CD14-positive monocyte (primary cell): ENCODE measurements at regions not wholly inside any gene's neighbourhood (a gene's known extent, or its start where the extent isn't known, plus 50 kb on each side); places are given as distances from the start of the nearest gene placed in this dataset.

Experiments
- DNase-seq, 3 donors: peaks; one replicate each; pipeline ENCODE4 v3.0.0-alpha.2; 2011 to 2022
- H2AFZ ChIP-seq: 2 replicates; pipeline ENCODE4 v1.6.0; 2012; ENCODE audit warnings: mild to moderate bottlenecking, low read depth, low read length, inconsistent platforms; ENCODE audit not compliant: insufficient read depth, poor library complexity, severe bottlenecking
- H3K27ac ChIP-seq, 2 donors: 1 replicate in 1 of 2; 2 replicates in 1 of 2; pipeline ENCODE4 v1.5.1; 2012 to 2013; ENCODE audit warnings: low read length in 2 of 2, control low read depth in 1 of 2, inconsistent platforms in 1 of 2, low read depth in 1 of 2, mild to moderate bottlenecking in 1 of 2
- H3K27me3 ChIP-seq, 2 donors: one replicate each; pipeline versions ENCODE4 v1.6.0 to v1.6.1; 2011 to 2013; ENCODE audit warnings: low read length in 2 of 2; ENCODE audit not compliant: control insufficient read depth in 2 of 2, insufficient read depth in 2 of 2
- H3K36me3 ChIP-seq, 2 donors: replicated peaks in 1 of 2; 1 replicate in 1 of 2; 2 replicates in 1 of 2; pipeline versions ENCODE4 v1.5.1 to v1.6.1; 2012 to 2013; ENCODE audit warnings: low read length in 2 of 2, control low read depth in 1 of 2, inconsistent platforms in 1 of 2, mild to moderate bottlenecking in 1 of 2; ENCODE audit not compliant: insufficient read depth in 2 of 2, control insufficient read depth in 1 of 2
- H3K4me1 ChIP-seq, 2 donors: 1 replicate in 1 of 2; 2 replicates in 1 of 2; pipeline versions ENCODE4 v1.5.1 to v1.6.1; 2012 to 2013; ENCODE audit warnings: low read length in 2 of 2, control low read depth in 1 of 2, inconsistent platforms in 1 of 2, mild to moderate bottlenecking in 1 of 2, moderate library complexity in 1 of 2; ENCODE audit not compliant: insufficient read depth in 2 of 2, control insufficient read depth in 1 of 2
- H3K4me2 ChIP-seq: replicated peaks from 2 replicates; pipeline ENCODE3; 2012; ENCODE audit warnings: low read length, moderate library complexity, mild to moderate bottlenecking; ENCODE audit not compliant: poor library complexity, severe bottlenecking; ENCODE audit errors: extremely low read depth
- H3K4me3 ChIP-seq, 3 experiments: fragments of 200-600 bp in 1 of 3; sonication (generic) in 1 of 3; replicated peaks in 1 of 3; 1 replicate in 2 of 3; 2 replicates in 1 of 3; pipeline ENCODE4 v1.5.1; 2011 to 2013; ENCODE audit warnings: low read length in 3 of 3, mild to moderate bottlenecking in 3 of 3, control low read depth in 2 of 3, low read depth in 2 of 3, inconsistent platforms in 1 of 3, moderate library complexity in 1 of 3
- H3K79me2 ChIP-seq: 2 replicates; pipeline ENCODE4 v1.6.0; 2012; ENCODE audit warnings: mild to moderate bottlenecking, control low read depth, inconsistent platforms, low read length, moderate library complexity; ENCODE audit not compliant: insufficient read depth
- H3K9ac ChIP-seq: 2 replicates; pipeline ENCODE4 v1.6.0; 2017; ENCODE audit warnings: low read length, mild to moderate bottlenecking; ENCODE audit not compliant: insufficient read depth, poor library complexity, severe bottlenecking
- H3K9me3 ChIP-seq, 2 donors: replicated peaks in 1 of 2; 1 replicate in 1 of 2; 2 replicates in 1 of 2; pipeline versions ENCODE4 v1.5.1 to v1.6.1; 2012 to 2013; ENCODE audit warnings: low read length in 2 of 2, control low read depth in 1 of 2; ENCODE audit not compliant: control insufficient read depth in 1 of 2, insufficient read depth in 1 of 2
- H4K20me1 ChIP-seq: 2 replicates; pipeline ENCODE4 v1.6.0; 2012; ENCODE audit warnings: mild to moderate bottlenecking, low read length, control low read depth, moderate library complexity; ENCODE audit not compliant: insufficient read depth
- H3K27ac Mint-ChIP-seq, 7 donors: one replicate each; pipeline ENCODE4 v1.8.0; 2020; ENCODE audit warnings: mild to moderate bottlenecking in 7 of 7, mixed read lengths in 7 of 7, moderate library complexity in 6 of 7, inconsistent platforms in 2 of 7
- H3K27me3 Mint-ChIP-seq, 3 donors: one replicate each; pipeline ENCODE4 v1.8.0; 2021 to 2022; ENCODE audit warnings: low read depth in 3 of 3, mild to moderate bottlenecking in 3 of 3, mixed read lengths in 3 of 3, moderate library complexity in 3 of 3, inconsistent platforms in 1 of 3
- H3K36me3 Mint-ChIP-seq, 2 donors: one replicate each; pipeline ENCODE4 v1.8.0; 2020; ENCODE audit warnings: mixed read lengths in 2 of 2, inconsistent platforms in 1 of 2, mild to moderate bottlenecking in 1 of 2
- H3K4me1 Mint-ChIP-seq: one replicate; pipeline ENCODE4 v1.8.0; 2020; ENCODE audit warnings: mild to moderate bottlenecking, mixed read lengths
- H3K4me3 Mint-ChIP-seq, 2 donors: one replicate each; pipeline ENCODE4 v1.8.0; 2020; ENCODE audit warnings: mild to moderate bottlenecking in 2 of 2, mixed read lengths in 2 of 2, moderate library complexity in 1 of 2
- H3K9me3 Mint-ChIP-seq, 7 donors: one replicate each; pipeline ENCODE4 v1.8.0; 2020 to 2022; ENCODE audit warnings: mixed read lengths in 7 of 7, mild to moderate bottlenecking in 6 of 7, moderate library complexity in 6 of 7, inconsistent platforms in 2 of 7
- WGBS: methylation state at CpG from one replicate; pipeline ENCODE4 v1.1.5; 2013; ENCODE audit warnings: missing lambda C conversion rate; ENCODE audit not compliant: insufficient coverage; 5-methylcytosine and 5-hydroxymethylcytosine counted together
- intact Hi-C, 2 donors: fragments of 100-400 bp; cut with micrococcal nuclease; formaldehyde crosslinking; loops; one replicate each; pipeline versions ENCODE4 v1.15.0 to v1.15.1; 2023
- TF ChIP-seq, protein P1 (sequence below): fragments of 200-600 bp; IDR thresholded peaks from one replicate; pipeline ENCODE4 v1.8.0; 2022; ENCODE audit warnings: antibody characterized with exemption, mild to moderate bottlenecking

DNA sequence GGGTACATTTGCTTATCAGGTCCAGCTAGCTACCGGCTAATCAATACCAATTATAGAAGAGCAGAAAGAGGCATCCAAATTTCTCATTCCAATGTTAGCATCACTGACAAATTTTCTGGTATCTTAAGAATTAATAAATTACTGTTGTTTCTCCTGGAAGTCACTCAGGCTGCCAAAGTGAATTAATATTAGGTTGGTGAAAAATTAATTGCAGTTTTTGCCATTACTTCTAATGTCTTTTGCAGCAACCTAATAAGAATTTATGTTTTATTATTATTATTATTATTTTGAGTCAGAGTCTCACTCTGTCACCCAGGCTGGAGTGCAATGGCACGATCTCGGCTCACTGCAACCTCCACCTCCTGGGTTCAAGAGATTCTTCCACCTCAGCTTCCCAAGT, 979.9 kb downstream of the TYW1 start:
- no peak overlapping the region for H3K9ac ChIP-seq
- no peaks in the 10 kb centered on the region for H3K27me3 Mint-ChIP-seq
- no peaks in the 10 kb centered on the region for H3K4me1 Mint-ChIP-seq
- no peak for DNase-seq
- no peak overlapping the region for H3K27ac ChIP-seq
- no peaks in the 10 kb centered on the region for H3K36me3 ChIP-seq
- no peak overlapping the region for H3K4me3 Mint-ChIP-seq
- H3K79me2 ChIP-seq: no peaks in the 10 kb centered on the region
- H2AFZ ChIP-seq: no peak overlapping the region
- TF ChIP-seq, protein P1, sequence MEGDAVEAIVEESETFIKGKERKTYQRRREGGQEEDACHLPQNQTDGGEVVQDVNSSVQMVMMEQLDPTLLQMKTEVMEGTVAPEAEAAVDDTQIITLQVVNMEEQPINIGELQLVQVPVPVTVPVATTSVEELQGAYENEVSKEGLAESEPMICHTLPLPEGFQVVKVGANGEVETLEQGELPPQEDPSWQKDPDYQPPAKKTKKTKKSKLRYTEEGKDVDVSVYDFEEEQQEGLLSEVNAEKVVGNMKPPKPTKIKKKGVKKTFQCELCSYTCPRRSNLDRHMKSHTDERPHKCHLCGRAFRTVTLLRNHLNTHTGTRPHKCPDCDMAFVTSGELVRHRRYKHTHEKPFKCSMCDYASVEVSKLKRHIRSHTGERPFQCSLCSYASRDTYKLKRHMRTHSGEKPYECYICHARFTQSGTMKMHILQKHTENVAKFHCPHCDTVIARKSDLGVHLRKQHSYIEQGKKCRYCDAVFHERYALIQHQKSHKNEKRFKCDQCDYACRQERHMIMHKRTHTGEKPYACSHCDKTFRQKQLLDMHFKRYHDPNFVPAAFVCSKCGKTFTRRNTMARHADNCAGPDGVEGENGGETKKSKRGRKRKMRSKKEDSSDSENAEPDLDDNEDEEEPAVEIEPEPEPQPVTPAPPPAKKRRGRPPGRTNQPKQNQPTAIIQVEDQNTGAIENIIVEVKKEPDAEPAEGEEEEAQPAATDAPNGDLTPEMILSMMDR: no peak
- H3K36me3 Mint-ChIP-seq: no peaks in the 10 kb centered on the region
- H3K27ac Mint-ChIP-seq: no peak overlapping the region
- peaks cover 6 to 38% (median 26%) of the 10 kb centered on the region in 7 donors for H3K9me3 Mint-ChIP-seq
- no peaks in the 10 kb centered on the region for H3K27me3 ChIP-seq
- no peaks in the 10 kb centered on the region for H4K20me1 ChIP-seq
- WGBS: 100% methylated on average over 2 of the region's 3 CpGs
- intact Hi-C loops: no loop called here
- peaks cover 20 to 30% of the 10 kb centered on the region in 2 donors for H3K9me3 ChIP-seq
- no peak overlapping the region for H3K4me2 ChIP-seq
- H3K4me3 ChIP-seq: no peak overlapping the region
- H3K4me1 ChIP-seq: no peaks in the 10 kb centered on the region

DNA sequence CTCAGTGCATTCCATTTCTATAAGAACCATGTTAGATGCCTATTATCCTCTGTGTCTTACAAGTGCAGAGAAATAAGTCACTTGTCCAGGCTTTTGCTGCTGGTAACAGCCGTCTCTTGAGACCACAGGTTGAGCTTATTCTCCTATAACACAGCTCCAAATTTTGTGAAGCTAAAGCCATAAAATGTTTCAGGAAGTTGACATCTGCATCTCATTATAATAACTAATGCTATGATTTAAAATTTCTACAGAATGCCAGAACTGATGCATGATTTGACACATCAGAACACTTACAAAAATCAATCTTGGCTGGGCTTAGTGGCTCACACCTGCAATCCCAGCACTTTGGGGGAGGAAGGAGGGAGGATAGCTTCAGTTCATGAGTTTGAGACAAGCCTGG, 986.9 kb downstream of the TYW1 start:
- no peak overlapping the region for H3K4me3 Mint-ChIP-seq
- peaks cover 18 to 28% of the 10 kb centered on the region in 2 donors for H3K9me3 ChIP-seq
- no peak overlapping the region for H2AFZ ChIP-seq
- TF ChIP-seq, protein P1: no peak
- H3K27ac Mint-ChIP-seq: no peak overlapping the region
- H3K9me3 Mint-ChIP-seq: peaks cover 0 to 38% (median 18%) of the 10 kb centered on the region in 7 donors
- H3K9ac ChIP-seq: no peak overlapping the region
- H3K4me1 ChIP-seq: no peaks in the 10 kb centered on the region
- no CpG with 5 or more reads among the region's 1 CpG for WGBS
- no peaks in the 10 kb centered on the region for H3K36me3 Mint-ChIP-seq
- no peak for DNase-seq
- H4K20me1 ChIP-seq: no peaks in the 10 kb centered on the region
- H3K27me3 ChIP-seq: no peaks in the 10 kb centered on the region
- no peak overlapping the region for H3K4me3 ChIP-seq
- H3K27me3 Mint-ChIP-seq: no peaks in the 10 kb centered on the region
- no peak overlapping the region for H3K4me2 ChIP-seq
- H3K4me1 Mint-ChIP-seq: no peaks in the 10 kb centered on the region
- no peak overlapping the region for H3K27ac ChIP-seq
- intact Hi-C loops: no loop called here
- H3K36me3 ChIP-seq: no peaks in the 10 kb centered on the region
- no peaks in the 10 kb centered on the region for H3K79me2 ChIP-seq
